Esophagus muscularis mucosa (tissue), 3 donors: ENCODE measurements at regions not wholly inside any gene's neighbourhood (a gene's known extent, or its start where the extent isn't known, plus 50 kb on each side); places are given as distances from the start of the nearest gene placed in this dataset.
"Not testable (repeated sequence)": the region's sequence is repeated elsewhere in the genome, so short reads cannot be mapped to it uniquely, and the experiment has no call there.

Source experiments
- POLR2A ChIP-seq: fragments of 450-650 bp; IDR thresholded peaks from one replicate; pipeline ENCODE4 v1.6.1; 2017; ENCODE audit warnings: antibody characterized with exemption, moderate library complexity, mild to moderate bottlenecking, low read depth
- POLR2AphosphoS5 ChIP-seq, 2 donors: sonication (generic); formaldehyde crosslinking; IDR thresholded peaks; one replicate each; pipeline ENCODE4 v1.6.1; 2017; ENCODE audit warnings: antibody characterized with exemption in 2 of 2
- TF ChIP-seq, protein P1 (sequence below), 3 experiments: fragments of 200-600 bp in 2 of 3; fragments of 450-650 bp in 1 of 3; sonication (generic) in 2 of 3; IDR thresholded peaks; one replicate each; pipeline ENCODE4 v1.5.1; 2017 to 2019; ENCODE audit warnings: antibody characterized with exemption in 3 of 3, mild to moderate bottlenecking in 2 of 3, moderate library complexity in 1 of 3

- TF ChIP-seq, protein P1, sequence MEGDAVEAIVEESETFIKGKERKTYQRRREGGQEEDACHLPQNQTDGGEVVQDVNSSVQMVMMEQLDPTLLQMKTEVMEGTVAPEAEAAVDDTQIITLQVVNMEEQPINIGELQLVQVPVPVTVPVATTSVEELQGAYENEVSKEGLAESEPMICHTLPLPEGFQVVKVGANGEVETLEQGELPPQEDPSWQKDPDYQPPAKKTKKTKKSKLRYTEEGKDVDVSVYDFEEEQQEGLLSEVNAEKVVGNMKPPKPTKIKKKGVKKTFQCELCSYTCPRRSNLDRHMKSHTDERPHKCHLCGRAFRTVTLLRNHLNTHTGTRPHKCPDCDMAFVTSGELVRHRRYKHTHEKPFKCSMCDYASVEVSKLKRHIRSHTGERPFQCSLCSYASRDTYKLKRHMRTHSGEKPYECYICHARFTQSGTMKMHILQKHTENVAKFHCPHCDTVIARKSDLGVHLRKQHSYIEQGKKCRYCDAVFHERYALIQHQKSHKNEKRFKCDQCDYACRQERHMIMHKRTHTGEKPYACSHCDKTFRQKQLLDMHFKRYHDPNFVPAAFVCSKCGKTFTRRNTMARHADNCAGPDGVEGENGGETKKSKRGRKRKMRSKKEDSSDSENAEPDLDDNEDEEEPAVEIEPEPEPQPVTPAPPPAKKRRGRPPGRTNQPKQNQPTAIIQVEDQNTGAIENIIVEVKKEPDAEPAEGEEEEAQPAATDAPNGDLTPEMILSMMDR (IDR thresholded peaks at IDR 0.05) = not testable (repeated sequence)
- TF ChIP-seq POLR2A; POLR2AphosphoS5 (IDR thresholded peaks at IDR 0.05): not testable (repeated sequence)
These were observed 98.9 kb upstream of the NBPF9 start for GRCh38 chr1:149202283-149202682.
